AG08395 (cell line): ENCODE measurements at regions not wholly inside any gene's neighbourhood (a gene's known extent, or its start where the extent isn't known, plus 50 kb on each side); places are given as distances from the start of the nearest gene placed in this dataset.

Source experiments
- DNase-seq: peaks from one replicate; pipeline ENCODE4 v3.0.0; 2012; ENCODE audit warnings: mixed read lengths, low spot score

- DNase-seq: no peak
Measured at GRCh38 chr1:219276049-219276738, 102.5 kb downstream of the LYPLAL1 start.

DNA sequence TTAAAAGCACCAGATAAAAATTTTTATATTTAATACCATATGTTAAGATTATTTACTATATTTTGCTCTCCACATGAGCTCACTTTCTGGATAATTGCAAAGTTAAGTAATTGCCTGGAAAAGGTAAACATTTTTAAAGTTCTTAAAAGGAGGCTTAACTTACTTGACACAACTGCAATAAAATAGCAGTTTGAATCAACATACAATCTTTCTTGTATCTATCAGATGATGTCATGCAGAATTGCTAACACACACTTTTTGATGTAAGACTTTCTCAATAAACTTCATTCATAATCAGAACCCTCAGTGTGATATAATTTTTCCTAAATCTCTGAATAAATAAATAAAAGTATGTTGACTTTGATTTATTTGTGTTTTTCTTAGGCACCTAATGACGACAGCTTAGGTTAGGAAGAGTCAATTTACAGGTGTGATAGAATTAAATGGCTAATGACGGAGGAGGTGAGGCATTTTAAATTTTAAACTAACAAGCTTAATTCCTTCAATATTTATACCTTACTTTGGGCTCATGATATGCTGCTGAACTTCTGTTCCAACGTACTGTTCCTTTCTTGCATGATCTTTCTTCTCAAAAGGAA lies 99.5 kb downstream of the LYPLAL1 start:
- no peak for DNase-seq

- DNase-seq: peak; percentile 22
Measured at GRCh38 chr1:219271818-219272535, 98.3 kb downstream of the LYPLAL1 start.

DNA sequence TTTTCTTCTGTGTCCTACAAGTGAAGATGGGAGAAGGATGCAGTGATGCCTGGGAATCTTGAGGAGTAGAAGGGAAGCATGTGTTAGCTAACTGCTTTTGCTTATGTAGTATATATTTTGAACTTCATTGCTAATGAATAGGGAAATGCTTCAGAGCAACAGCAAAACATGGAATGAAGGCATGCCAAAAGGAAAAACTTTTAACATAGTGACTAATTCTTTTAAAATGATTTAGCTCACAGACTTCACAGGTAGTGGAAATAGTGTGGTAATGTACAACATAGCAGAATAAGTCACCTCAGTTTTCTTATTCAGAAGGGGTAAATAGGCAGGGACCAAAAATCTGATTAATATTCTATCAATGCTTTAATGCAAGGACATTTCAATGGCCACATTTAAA lies 95.5 kb downstream of the LYPLAL1 start:
- no peak for DNase-seq

- no peak for DNase-seq
Measured at GRCh38 chr1:219266524-219266923, 92.8 kb downstream of the LYPLAL1 start.

DNA sequence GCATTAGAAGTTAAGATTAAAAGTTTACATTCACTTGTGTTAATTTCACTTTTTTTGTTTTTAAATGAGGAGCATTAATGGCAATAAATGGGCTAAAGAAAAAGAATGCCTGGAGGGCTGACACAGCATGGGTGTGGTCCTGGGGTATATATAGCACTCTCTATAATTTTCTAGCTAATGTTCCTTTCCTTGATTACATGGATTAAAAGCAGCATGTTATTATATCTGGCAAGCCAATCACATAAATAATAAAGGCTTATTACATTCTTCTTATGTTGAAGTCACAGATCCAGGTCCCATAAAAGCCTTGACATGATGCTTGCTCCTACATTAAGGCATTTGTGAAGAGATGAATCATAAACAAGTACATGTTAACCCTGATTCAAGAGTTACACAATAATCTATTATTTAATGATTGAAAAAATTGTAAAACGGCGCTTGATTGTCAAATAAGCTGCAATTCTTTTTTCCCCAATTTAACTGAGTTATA lies 91.4 kb downstream of the LYPLAL1 start:
- no peak for DNase-seq

DNA sequence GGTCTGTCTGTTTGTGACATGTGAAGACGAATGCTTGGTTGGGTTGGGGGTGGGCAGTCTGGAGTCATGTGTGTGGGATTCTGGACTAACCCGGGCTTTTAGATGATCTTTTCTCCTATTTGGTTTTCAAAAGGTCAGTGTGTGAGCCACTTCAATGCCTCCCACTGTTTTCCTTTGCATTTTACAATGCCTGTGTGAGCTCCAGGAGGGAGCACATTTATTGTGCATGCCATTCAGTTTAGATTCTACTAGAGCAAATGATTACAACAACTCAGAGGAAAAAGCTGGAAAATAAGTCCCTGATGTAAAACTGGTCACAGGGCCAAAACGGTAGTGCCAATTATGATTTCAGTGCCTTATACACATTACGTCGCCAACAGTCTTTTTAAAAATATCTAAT lies 90.9 kb downstream of the LYPLAL1 start:
- no peak for DNase-seq
